Uterus (tissue), 2 donors: ENCODE measurements at regions not wholly inside any gene's neighbourhood (a gene's known extent, or its start where the extent isn't known, plus 50 kb on each side); places are given as distances from the start of the nearest gene placed in this dataset.

Experiments used
- CTCF ChIP-seq, 4 experiments: fragments of 200-600 bp in 2 of 4; fragments of 450-650 bp in 2 of 4; sonication (generic) in 2 of 4; IDR thresholded peaks; one replicate each; pipeline ENCODE4 v1.5.1; 2016 to 2019; ENCODE audit warnings: antibody characterized with exemption in 4 of 4, mild to moderate bottlenecking in 2 of 4, moderate library complexity in 1 of 4
- POLR2A ChIP-seq, 2 donors: fragments of 450-650 bp; IDR thresholded peaks; one replicate each; pipeline ENCODE4 v1.6.1; 2016; ENCODE audit warnings: antibody characterized with exemption in 2 of 2, mild to moderate bottlenecking in 1 of 2, moderate library complexity in 1 of 2

- TF ChIP-seq CTCF (IDR thresholded peaks at IDR 0.05): no peak
- no peak for TF ChIP-seq POLR2A (IDR thresholded peaks at IDR 0.05)
Measured at GRCh38 chr1:229097356-229097755, 173.6 kb upstream of the RAB4A start.
